Liver (tissue), 8 donors: ENCODE measurements at regions not wholly inside any gene's neighbourhood (a gene's known extent, or its start where the extent isn't known, plus 50 kb on each side); places are given as distances from the start of the nearest gene placed in this dataset.

ENCODE experiments used
- DNase-seq: peaks from one replicate; pipeline ENCODE4 v3.0.0-alpha.2; 2017; ENCODE audit warnings: low spot score
- H3K27ac ChIP-seq, 2 donors: one replicate each; pipeline ENCODE4 v1.7.0; 2013; ENCODE audit warnings: inconsistent platforms in 2 of 2, low read length in 2 of 2, control low read depth in 1 of 2, low read depth in 1 of 2, mild to moderate bottlenecking in 1 of 2
- H3K27me3 ChIP-seq, 4 donors: one replicate each; pipeline versions ENCODE4 v1.6.1 to v1.7.0; 2013; ENCODE audit warnings: low read length in 3 of 4, inconsistent platforms in 1 of 4, mild to moderate bottlenecking in 1 of 4, moderate library complexity in 1 of 4; ENCODE audit not compliant: control insufficient read depth in 4 of 4, insufficient read depth in 4 of 4
- H3K36me3 ChIP-seq, 4 donors: one replicate each; pipeline versions ENCODE4 v1.6.1 to v1.7.0; 2013; ENCODE audit warnings: low read length in 3 of 4, mild to moderate bottlenecking in 3 of 4, low read depth in 1 of 4, moderate library complexity in 1 of 4; ENCODE audit not compliant: control insufficient read depth in 4 of 4, insufficient read depth in 3 of 4
- H3K4me1 ChIP-seq, 4 donors: one replicate each; pipeline versions ENCODE4 v1.6.1 to v1.7.0; 2013; ENCODE audit warnings: low read length in 3 of 4, mild to moderate bottlenecking in 3 of 4, moderate library complexity in 1 of 4; ENCODE audit not compliant: control insufficient read depth in 4 of 4, insufficient read depth in 4 of 4
- H3K4me3 ChIP-seq, 3 donors: one replicate each; pipeline versions ENCODE4 v1.6.1 to v1.7.0; 2013; ENCODE audit warnings: low read length in 3 of 3, control low read depth in 1 of 3, low read depth in 1 of 3, mild to moderate bottlenecking in 1 of 3
- H3K9ac ChIP-seq, 2 donors: one replicate each; pipeline ENCODE4 v1.7.0; 2013; ENCODE audit warnings: low read length in 2 of 2, mild to moderate bottlenecking in 2 of 2, moderate library complexity in 2 of 2, control low read depth in 1 of 2, low read depth in 1 of 2
- H3K9me3 ChIP-seq, 4 donors: one replicate each; pipeline versions ENCODE4 v1.6.1 to v1.7.0; 2013; ENCODE audit warnings: low read length in 3 of 4; ENCODE audit not compliant: control insufficient read depth in 4 of 4
- ATF3 ChIP-seq: IDR thresholded peaks from 2 replicates; pipeline ENCODE4 v1.6.1; 2016; ENCODE audit warnings: antibody characterized with exemption
- CTCF ChIP-seq: fragments of 150-350 bp; IDR thresholded peaks from 2 replicates; pipeline ENCODE4 v1.5.1; 2017; ENCODE audit warnings: improper control_type of control experiment, low read depth, low read length; ENCODE audit not compliant: missing input control
- EGR1 ChIP-seq, 2 donors: IDR thresholded peaks; 2 replicates each; pipeline ENCODE4 v1.6.1; 2016 to 2018; ENCODE audit warnings: antibody characterized with exemption in 2 of 2, low read depth in 2 of 2
- FOXA1 ChIP-seq: IDR thresholded peaks from 2 replicates; pipeline ENCODE4 v1.6.1; 2016; ENCODE audit warnings: antibody characterized with exemption
- FOXA2 ChIP-seq: IDR thresholded peaks from 2 replicates; pipeline ENCODE4 v1.6.1; 2016; ENCODE audit warnings: antibody characterized with exemption
- GABPA ChIP-seq, 2 donors: IDR thresholded peaks in 1 of 2; conservative IDR thresholded peaks in 1 of 2; 2 replicates each; pipeline ENCODE4 v1.6.1; 2016; ENCODE audit warnings: antibody characterized with exemption in 2 of 2, mild to moderate bottlenecking in 1 of 2, moderate library complexity in 1 of 2
- HNF4A ChIP-seq, 2 donors: conservative IDR thresholded peaks; 2 replicates each; pipeline ENCODE4 v1.6.1; 2016; ENCODE audit warnings: antibody characterized with exemption in 2 of 2, mild to moderate bottlenecking in 2 of 2
- HNF4G ChIP-seq: IDR thresholded peaks from 2 replicates; pipeline ENCODE4 v1.6.1; 2016; ENCODE audit warnings: antibody characterized with exemption
- JUND ChIP-seq, 2 donors: IDR thresholded peaks; 2 replicates each; pipeline ENCODE4 v1.6.1; 2016; ENCODE audit warnings: antibody characterized with exemption in 2 of 2
- MAX ChIP-seq: IDR thresholded peaks from 2 replicates; pipeline ENCODE4 v1.6.1; 2016; ENCODE audit warnings: antibody characterized with exemption
- NR2F2 ChIP-seq: IDR thresholded peaks from 2 replicates; pipeline ENCODE4 v1.6.1; 2016; ENCODE audit warnings: antibody characterized with exemption
- RAD21 ChIP-seq, 2 donors: IDR thresholded peaks; 2 replicates each; pipeline ENCODE4 v1.6.1; 2016; ENCODE audit warnings: antibody characterized with exemption in 2 of 2, mild to moderate bottlenecking in 2 of 2
- REST ChIP-seq: IDR thresholded peaks from 2 replicates; pipeline ENCODE4 v1.6.1; 2016; ENCODE audit warnings: antibody characterized with exemption, mild to moderate bottlenecking
- RXRA ChIP-seq, 2 donors: IDR thresholded peaks; 2 replicates each; pipeline ENCODE4 v1.6.1; 2017 to 2018; ENCODE audit warnings: antibody characterized with exemption in 2 of 2, mild to moderate bottlenecking in 1 of 2
- SP1 ChIP-seq: IDR thresholded peaks from 2 replicates; pipeline ENCODE4 v1.6.1; 2018; ENCODE audit warnings: antibody characterized with exemption, mild to moderate bottlenecking
- TAF1 ChIP-seq: conservative IDR thresholded peaks from 2 replicates; pipeline ENCODE4 v1.6.1; 2016; ENCODE audit warnings: antibody characterized with exemption, mild to moderate bottlenecking
- YY1 ChIP-seq: IDR thresholded peaks from 2 replicates; pipeline ENCODE4 v1.6.1; 2016; ENCODE audit warnings: antibody characterized with exemption, mild to moderate bottlenecking
- ZBTB33 ChIP-seq: IDR thresholded peaks from 2 replicates; pipeline ENCODE4 v1.6.1; 2016; ENCODE audit warnings: antibody characterized with exemption
- WGBS: extraction: QIAGEN DNeasy Blood & Tissue Kit; methylation state at CpG from one replicate; pipeline ENCODE4 v1.1.7; 2013; 5-methylcytosine and 5-hydroxymethylcytosine counted together
- donor health status: healthy.
- donor health status: healthy.
- donor health status: healthy.
- donor health status: healthy.
- donor health status: healthy.

GRCh38 chr6:132234356-132234755, 166.9 kb downstream of the MOXD1 start:
- Histone ChIP-seq H3K4me1 (no peaks in the 10 kb centered on the region), H3K9ac (no peak overlapping the region), H3K36me3 (no peaks in the 10 kb centered on the region), H3K4me3 (no peak overlapping the region), H3K9me3 (no peaks in the 10 kb centered on the region), H3K27me3 (peaks cover 0 to 10% (median 0%) of the 10 kb centered on the region in 4 donors), H3K27ac (no peak overlapping the region)
- DNase-seq, result no peak
- WGBS, result 95% methylated on average over 2 of the region's 2 CpGs
- no peak for TF ChIP-seq EGR1 (IDR thresholded peaks at IDR 0.05; ENCODE audit: low read depth in 2 of 2)
- TF ChIP-seq SP1, result no peak
- no peak for TF ChIP-seq NR2F2
- TF ChIP-seq FOXA2, result no peak
- no peak for TF ChIP-seq HNF4G
- no peak for TF ChIP-seq ATF3
- TF ChIP-seq YY1, result no peak
- TF ChIP-seq MAX, result no peak
- TF ChIP-seq HNF4A (conservative IDR thresholded peaks at IDR 0.05), result no peak
- no peak for TF ChIP-seq RXRA (IDR thresholded peaks at IDR 0.05)

GRCh38 chr6:132231121-132231884, 170.0 kb downstream of the MOXD1 start:
- no peak overlapping the region for H3K27ac ChIP-seq
- no peak overlapping the region for H3K4me3 ChIP-seq
- WGBS, result 89% methylated on average over 4 of the region's 4 CpGs
- TF ChIP-seq JUND (IDR thresholded peaks at IDR 0.05), result no peak
- no peak for TF ChIP-seq RAD21 (IDR thresholded peaks at IDR 0.05)
- TF ChIP-seq TAF1, result no peak
- no peak for TF ChIP-seq ATF3
- TF ChIP-seq YY1, result no peak
- no peak for TF ChIP-seq FOXA2
- TF ChIP-seq REST, result no peak
- TF ChIP-seq NR2F2, result no peak
- TF ChIP-seq HNF4G, result no peak
- no peak for TF ChIP-seq FOXA1
- no peak for TF ChIP-seq CTCF
- no peak for TF ChIP-seq HNF4A (conservative IDR thresholded peaks at IDR 0.05)
- no peak for TF ChIP-seq ZBTB33
- no peak for TF ChIP-seq RXRA (IDR thresholded peaks at IDR 0.05)
- no peak for TF ChIP-seq GABPA (IDR thresholded peaks at IDR 0.05 in 1 of 2, conservative IDR thresholded peaks at IDR 0.05 in 1 of 2)
- H3K9me3 ChIP-seq, result no peaks in the 10 kb centered on the region
- H3K27me3 ChIP-seq, result peaks cover 0 to 5% (median 0%) of the 10 kb centered on the region in 4 donors
- H3K36me3 ChIP-seq, result no peaks in the 10 kb centered on the region
- DNase-seq, result no peak
- H3K4me1 ChIP-seq, result no peaks in the 10 kb centered on the region
- H3K9ac ChIP-seq, result no peak overlapping the region
